ENCODE measurements at regions not wholly inside any gene's neighbourhood (a gene's known extent, or its start where the extent isn't known, plus 50 kb on each side); places are given as distances from the start of the nearest gene placed in this dataset.

GRCh38 chr12:127767656-127768055 is 499.3 kb upstream of the TMEM132C start:
- TF ChIP-seq GATA2 (IDR thresholded peaks at IDR 0.05; ENCODE audit: low read depth, low read length): no peak
- TF ChIP-seq GATA3 (IDR thresholded peaks at IDR 0.05; ENCODE audit: low read depth, low read length): no peak

DNA sequence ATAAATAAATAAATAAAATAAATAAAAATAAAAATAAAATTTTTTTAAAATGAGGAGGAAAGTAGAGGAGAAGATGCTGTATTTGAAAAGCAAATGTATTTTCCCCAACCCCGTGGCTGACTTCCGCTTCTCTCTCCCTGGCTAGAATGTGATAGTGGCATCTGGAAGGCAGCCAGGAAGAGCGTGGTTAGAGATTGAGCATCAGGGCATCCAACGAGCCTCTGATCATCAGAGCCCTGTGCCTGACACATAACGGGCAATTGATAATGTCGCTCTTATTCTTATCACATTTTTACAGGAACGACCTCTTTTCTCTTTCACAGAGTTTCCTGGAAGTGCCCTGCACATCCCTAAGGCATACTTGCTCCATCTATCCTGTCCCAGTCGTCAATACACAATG is 496.9 kb upstream of the TMEM132C start:
- TF ChIP-seq GATA2 (IDR thresholded peaks at IDR 0.05; ENCODE audit: low read depth, low read length) (no peak), GATA3 (IDR thresholded peaks at IDR 0.05; ENCODE audit: low read depth, low read length) (no peak)

DNA sequence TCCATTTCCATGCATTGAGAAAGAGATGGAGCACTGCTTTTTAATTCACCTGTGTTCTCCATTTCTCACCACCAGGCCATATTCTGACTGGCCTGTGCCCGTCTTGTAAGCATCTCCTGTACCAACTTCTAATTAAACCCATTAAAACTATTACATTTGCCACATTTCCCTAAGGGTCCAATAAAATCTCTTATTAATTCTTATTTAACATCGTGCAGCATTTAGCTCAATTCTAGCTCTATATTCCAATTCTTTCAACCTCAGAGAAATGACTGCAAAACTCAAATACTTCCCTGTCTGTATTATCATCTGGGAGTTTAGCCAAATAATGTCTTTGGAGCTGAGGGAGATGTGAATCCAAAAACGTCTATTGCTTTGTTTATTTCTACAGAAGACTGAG is 495.4 kb upstream of the TMEM132C start:
- no peak for TF ChIP-seq GATA2 (IDR thresholded peaks at IDR 0.05; ENCODE audit: low read depth, low read length)
- no peak for TF ChIP-seq GATA3 (IDR thresholded peaks at IDR 0.05; ENCODE audit: low read depth, low read length)

DNA sequence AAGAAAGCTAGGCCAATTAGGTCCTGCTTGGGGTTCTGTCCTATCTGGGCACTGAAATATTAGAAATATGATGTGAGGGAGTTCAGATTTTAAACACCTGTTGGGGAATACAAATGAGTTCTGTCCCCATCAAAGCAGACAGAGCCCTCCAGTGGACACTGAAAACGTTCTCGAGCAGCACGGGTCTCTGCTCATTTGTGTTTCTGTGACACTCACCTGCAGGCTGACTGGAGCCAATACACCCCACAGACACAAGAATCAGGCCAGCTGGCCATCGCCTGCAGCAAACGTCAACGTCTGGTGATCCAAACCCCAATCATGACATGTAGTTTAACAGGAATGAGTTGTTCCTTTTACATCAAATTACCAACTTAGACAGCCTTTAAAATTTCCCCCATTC is 493.4 kb upstream of the TMEM132C start:
- TF ChIP-seq GATA2 (IDR thresholded peaks at IDR 0.05; ENCODE audit: low read depth, low read length): no peak
- no peak for TF ChIP-seq GATA3 (IDR thresholded peaks at IDR 0.05; ENCODE audit: low read depth, low read length)

GRCh38 chr12:127774828-127775227 is 492.1 kb upstream of the TMEM132C start:
- TF ChIP-seq GATA3 (IDR thresholded peaks at IDR 0.05; ENCODE audit: low read depth, low read length) (no peak), GATA2 (IDR thresholded peaks at IDR 0.05; ENCODE audit: low read depth, low read length) (no peak)

- TF ChIP-seq GATA3 (IDR thresholded peaks at IDR 0.05; ENCODE audit: low read depth, low read length): no peak
- no peak for TF ChIP-seq GATA2 (IDR thresholded peaks at IDR 0.05; ENCODE audit: low read depth, low read length)
These were observed 487.5 kb upstream of the TMEM132C start for GRCh38 chr12:127779301-127780045.

GRCh38 chr12:127780881-127781280 is 486.1 kb upstream of the TMEM132C start:
- TF ChIP-seq GATA3 (IDR thresholded peaks at IDR 0.05; ENCODE audit: low read depth, low read length): no peak
- TF ChIP-seq GATA2 (IDR thresholded peaks at IDR 0.05; ENCODE audit: low read depth, low read length): no peak

- TF ChIP-seq GATA2 (IDR thresholded peaks at IDR 0.05; ENCODE audit: low read depth, low read length): no peak
- TF ChIP-seq GATA3 (IDR thresholded peaks at IDR 0.05; ENCODE audit: low read depth, low read length): no peak
These were observed 485.6 kb upstream of the TMEM132C start for GRCh38 chr12:127781336-127781735.

DNA sequence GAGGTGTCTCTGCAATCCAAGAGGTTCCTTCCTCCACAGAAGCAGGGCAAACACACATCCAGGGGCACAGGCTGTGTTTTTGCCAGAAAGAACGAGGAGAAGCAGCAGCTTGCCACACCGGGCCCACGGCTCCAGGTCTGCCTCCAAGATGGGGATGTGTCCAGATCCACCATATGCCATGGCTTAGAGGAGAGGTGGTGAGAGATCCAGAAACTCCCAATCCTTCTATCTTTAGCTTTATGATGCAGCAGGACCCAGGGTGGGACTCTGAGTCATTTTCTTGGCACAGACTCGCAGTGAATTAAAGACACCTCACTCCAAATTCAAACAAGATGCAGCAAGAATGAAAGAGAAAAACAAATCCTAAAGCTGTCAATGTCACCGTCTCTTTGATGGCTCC is 481.4 kb upstream of the TMEM132C start:
- TF ChIP-seq GATA3 (IDR thresholded peaks at IDR 0.05; ENCODE audit: low read depth, low read length) (no peak), GATA2 (IDR thresholded peaks at IDR 0.05; ENCODE audit: low read depth, low read length) (no peak)

DNA sequence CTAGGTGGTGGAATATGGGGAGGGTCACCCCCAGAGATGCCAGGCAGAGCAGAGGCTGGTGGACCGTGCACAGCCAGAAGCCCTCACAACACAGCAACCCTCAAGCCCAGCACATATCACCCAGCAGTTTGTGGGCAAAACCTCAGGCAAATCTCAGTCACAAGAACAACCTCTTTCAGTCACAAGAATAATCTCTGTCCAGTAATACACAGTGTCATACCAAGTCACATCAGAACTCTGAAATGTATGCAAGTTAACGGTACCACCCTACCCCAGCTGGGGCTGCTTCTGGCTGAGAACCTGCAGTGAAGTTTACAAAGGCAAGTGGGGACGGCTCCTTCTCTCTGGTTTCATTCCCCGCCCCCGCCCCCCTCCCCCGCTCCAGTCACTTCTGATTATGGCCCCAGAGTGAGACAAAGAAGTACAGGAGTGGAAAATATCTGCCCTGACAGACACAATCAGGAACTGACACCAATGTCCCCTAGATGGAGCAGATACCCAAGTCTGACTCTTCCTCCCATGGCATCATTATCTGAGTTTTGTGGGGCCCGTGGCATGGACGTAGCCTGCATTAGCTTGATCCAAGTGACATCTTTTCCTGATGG is 480.9 kb upstream of the TMEM132C start:
- TF ChIP-seq GATA3 (IDR thresholded peaks at IDR 0.05; ENCODE audit: low read depth, low read length) (no peak), GATA2 (IDR thresholded peaks at IDR 0.05; ENCODE audit: low read depth, low read length) (no peak)

- no peak for TF ChIP-seq GATA2 (IDR thresholded peaks at IDR 0.05; ENCODE audit: low read depth, low read length)
- no peak for TF ChIP-seq GATA3 (IDR thresholded peaks at IDR 0.05; ENCODE audit: low read depth, low read length)
These were observed 479.4 kb upstream of the TMEM132C start for GRCh38 chr12:127787544-127787943.

GRCh38 chr12:127790376-127790775 is 476.6 kb upstream of the TMEM132C start:
- TF ChIP-seq GATA3 (IDR thresholded peaks at IDR 0.05; ENCODE audit: low read depth, low read length): no peak
- no peak for TF ChIP-seq GATA2 (IDR thresholded peaks at IDR 0.05; ENCODE audit: low read depth, low read length)

DNA sequence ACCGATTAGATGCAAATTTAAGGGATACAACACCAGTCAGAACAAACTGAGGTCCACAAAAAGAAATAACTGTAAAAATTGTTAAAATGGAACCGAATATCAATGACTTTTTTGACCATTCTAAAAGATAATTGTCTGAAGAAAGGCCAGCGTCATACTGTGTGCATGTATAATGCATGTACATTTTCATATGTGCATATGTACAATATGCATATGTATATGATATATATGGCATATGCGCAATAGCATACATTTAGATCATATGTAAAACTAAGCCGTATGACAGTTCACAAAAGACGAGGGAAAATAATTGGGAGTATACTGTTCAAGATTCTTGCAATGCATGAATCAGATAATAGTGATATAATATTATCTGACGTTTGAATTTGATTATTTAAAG is 475.8 kb upstream of the TMEM132C start:
- TF ChIP-seq GATA2 (IDR thresholded peaks at IDR 0.05; ENCODE audit: low read depth, low read length) (no peak), GATA3 (IDR thresholded peaks at IDR 0.05; ENCODE audit: low read depth, low read length) (no peak)

- no peak for TF ChIP-seq GATA3 (IDR thresholded peaks at IDR 0.05; ENCODE audit: low read depth, low read length)
- TF ChIP-seq GATA2 (IDR thresholded peaks at IDR 0.05; ENCODE audit: low read depth, low read length): no peak
These were observed 469.1 kb upstream of the TMEM132C start for GRCh38 chr12:127797918-127798317.

GRCh38 chr12:127802271-127802670 is 464.7 kb upstream of the TMEM132C start:
- TF ChIP-seq GATA3 (IDR thresholded peaks at IDR 0.05; ENCODE audit: low read depth, low read length) (no peak), GATA2 (IDR thresholded peaks at IDR 0.05; ENCODE audit: low read depth, low read length) (no peak)

Measured in SH-SY5Y (cell line).